HG02938 (cell line): ENCODE measurements at regions not wholly inside any gene's neighbourhood (a gene's known extent, or its start where the extent isn't known, plus 50 kb on each side); places are given as distances from the start of the nearest gene placed in this dataset.

Experiments
- ATAC-seq: cut with Tn5 transposase; IDR thresholded peaks from one replicate; pipeline ENCODE4 v1.9.1; 2021; ENCODE audit warnings: mild to moderate bottlenecking, moderate library complexity; ENCODE audit not compliant: unreplicated experiment

DNA sequence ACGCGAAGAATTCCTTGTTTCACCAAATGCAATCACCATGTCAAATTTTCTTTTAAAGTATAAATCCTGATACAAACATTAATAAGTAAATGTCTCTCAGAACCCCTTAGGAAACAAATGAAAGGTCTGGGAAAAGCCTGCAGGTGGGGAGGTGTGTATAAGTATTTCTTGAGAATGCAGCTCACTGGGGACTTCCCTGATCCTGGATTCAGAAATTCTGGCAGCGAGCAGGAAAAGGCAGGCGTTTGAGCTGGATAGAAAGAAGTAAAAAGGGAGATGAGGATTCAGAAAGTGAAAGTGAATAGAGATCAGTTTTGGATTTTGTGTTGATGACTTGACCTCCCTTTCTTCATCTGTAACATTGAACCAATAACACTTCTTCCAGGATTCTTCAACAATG is 68.3 kb upstream of the CTSC start:
- ATAC-seq = no peak

DNA sequence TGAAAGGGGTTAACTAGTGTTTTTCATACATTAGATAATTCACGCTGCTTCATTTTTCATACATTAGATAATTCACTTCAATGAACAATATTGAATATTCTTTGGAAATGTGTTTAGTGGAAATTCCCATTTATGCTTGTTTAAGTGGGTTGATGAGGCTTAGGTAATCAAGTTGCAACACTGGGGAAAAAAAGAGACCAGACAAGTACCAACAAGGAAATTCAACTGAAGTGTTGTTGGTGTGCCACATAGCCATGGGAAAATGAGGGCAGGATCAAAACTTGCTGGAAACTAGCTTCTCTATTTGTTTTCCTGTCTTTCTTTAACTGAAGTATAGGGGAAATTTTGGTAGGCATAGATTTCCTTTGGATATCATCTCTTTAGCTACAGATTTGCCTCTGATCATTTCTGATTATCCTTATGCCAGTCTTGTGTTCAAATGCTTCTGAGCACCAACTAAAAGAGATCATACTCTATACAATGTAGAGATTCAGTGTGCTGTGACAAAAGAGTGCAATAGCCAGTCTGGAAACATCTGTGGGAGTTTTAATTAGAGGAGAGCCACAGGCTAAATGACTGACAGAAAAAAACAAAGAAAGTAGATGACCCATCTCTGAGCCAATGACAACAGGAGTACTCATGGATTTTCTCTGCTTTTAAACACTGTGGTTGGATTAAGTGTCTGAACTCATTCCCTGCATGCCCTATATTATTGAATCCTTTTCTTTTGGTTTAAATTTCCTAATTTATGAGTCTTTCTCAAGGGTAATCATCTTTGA is 67.6 kb upstream of the CTSC start:
- ATAC-seq = no peak

DNA sequence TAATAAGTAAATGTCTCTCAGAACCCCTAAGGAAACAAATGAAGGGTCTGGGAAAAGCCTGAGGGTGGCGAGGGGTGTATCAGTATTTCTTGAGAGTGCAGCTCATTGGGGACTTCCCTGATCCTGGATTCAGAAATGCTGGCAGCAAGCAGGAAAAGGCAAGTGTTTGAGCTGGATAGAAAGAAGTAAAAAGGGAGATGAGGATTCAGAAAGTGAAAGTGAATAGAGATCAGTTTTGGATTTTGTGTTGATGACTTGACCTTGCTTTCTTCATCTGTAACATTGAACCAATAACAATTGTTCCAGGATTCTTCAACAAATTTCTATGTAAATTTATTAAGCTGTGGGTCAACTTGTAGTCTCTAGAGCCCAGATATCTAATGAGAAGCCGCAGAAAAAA is 66.9 kb upstream of the CTSC start:
- no peak for ATAC-seq

DNA sequence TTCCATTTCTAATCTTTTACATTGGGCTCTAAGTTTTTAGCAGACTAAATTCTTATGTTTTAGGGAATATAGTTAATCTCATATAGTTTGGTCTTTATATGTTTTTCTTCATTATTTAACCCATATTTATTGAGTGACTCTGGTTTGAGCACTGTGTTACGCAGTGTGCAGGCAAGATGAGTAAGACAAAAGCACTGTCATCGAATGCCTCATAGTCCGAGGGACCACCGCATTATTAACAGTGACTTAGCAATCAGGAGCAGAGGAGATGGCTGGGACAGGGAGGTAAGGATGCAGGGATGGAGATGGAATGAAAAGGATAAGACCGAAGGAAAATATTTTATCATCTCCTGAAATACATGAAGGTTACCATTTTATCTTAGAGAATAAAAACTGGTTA is 65.2 kb upstream of the CTSC start:
- no peak for ATAC-seq

DNA sequence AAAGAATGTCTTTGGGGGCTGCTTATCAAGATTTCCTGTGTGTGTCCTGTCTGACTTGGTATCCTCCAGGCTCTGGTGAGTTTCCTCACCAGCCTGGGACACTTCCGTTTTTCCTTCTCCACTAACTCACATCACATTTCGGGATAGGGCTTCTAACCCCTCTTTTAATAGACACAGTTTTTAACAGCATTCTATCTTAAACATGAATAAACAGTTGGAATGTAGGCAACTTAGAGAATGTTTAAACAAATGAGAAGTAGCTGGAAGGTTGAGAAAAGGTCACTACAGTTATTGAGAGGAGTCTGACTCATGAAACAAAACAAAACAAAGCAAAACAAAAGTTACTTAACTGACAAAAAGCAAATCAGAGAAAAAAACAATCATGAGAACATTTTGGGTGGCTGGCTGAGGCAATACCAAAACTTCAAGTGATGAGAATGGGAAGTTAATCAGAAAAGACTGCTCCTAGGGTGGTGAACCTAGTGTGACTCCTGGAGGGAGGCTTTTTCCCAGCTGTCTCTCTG is 64.7 kb upstream of the CTSC start:
- ATAC-seq = no peak

DNA sequence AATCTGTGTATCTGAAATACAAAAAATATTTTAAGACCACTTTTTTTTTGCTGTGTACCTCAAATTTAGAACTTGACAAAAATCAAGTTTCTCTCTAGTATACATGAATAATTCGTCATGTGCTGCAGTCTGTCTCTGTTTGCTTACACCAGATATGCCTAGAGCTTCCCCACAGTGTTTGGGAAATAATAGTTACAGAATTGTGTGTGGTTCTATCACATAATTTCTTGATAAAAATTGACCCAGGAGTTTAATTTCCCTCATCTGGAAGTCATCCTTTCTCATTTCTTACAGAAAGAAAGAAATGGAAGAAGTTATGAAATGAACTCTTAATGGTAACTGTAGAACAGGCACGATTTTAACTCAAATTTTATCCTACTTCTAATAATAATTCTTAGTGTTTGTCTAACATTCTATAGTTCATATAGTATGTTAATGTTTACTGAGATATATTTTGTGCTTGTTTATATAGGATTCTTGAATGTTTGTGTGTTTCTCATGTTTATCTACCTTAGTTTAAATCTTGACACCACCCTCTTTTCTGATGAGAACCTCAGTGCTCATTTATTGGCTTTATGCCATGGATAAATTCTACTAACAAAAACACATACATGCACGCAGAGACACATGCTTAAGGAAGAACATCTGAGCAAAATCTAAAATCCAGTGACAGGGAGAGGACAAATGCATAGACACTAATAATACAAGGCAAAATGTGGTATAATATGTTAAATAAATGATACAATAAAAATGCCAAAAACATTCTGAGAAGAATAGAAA is 61.4 kb upstream of the CTSC start:
- ATAC-seq = no peak

DNA sequence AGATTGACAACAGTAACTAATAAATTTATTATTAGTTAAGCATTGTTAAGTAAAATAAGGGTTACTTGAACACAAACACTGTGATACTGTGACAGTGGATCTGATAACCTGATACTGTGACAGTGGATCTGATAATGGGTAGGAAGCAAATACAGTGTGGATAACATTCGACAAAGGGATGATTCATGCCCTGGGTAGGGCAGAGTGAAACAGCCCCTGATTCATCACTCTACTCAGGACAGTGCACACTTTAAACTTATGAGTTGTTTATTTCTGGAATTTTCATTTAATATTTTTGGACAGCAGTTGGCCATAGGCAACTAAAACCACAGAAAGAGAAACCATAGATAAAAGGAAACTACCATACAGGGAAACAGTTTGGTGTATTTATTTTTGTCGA is 60.8 kb upstream of the CTSC start:
- ATAC-seq = no peak

DNA sequence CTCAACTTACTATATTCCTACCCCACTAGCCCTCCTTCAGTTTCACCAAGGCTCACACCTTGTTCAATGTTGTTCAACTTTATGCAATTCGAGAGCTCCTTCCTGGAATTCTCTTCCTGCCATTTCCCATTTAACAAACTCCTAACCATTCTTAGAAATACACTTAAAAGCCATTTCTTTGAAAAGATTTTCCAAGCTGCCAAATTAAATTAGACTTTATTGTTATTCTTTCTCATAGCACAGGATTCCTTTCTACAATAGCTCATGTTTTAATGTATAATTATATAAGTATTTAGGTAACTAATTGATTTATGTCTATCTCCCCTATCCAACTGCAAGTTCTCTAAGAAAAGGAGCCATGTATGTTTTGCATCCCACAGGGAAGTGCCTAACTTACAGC is 52.7 kb upstream of the CTSC start:
- ATAC-seq = no peak

DNA sequence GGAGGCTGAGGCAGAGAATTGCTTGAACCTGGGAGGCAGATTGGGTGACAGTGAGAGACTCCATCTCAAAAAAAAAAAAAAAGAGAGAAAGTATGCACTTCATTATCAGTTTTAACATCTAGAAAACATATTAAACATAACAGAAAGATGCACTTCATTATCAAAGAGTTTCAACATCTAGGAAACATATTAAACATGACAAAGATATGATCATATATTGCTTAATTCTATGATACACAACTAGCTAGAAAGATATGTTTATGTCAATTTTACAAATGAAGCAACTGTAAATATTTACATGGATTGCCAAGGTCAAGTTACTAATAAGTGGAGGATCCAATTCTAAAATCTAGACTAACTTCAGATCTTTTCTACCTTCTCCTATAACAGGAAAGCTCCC is 50.4 kb upstream of the CTSC start:
- ATAC-seq = no peak
